Gastroesophageal sphincter (tissue), 3 donors: ENCODE measurements at regions not wholly inside any gene's neighbourhood (a gene's known extent, or its start where the extent isn't known, plus 50 kb on each side); places are given as distances from the start of the nearest gene placed in this dataset.

Source experiments
- POLR2A ChIP-seq, 2 donors: fragments of 450-650 bp; IDR thresholded peaks; one replicate each; pipeline ENCODE4 v1.6.1; 2017; ENCODE audit warnings: antibody characterized with exemption in 2 of 2, mild to moderate bottlenecking in 2 of 2, moderate library complexity in 1 of 2
- TF ChIP-seq, protein P1 (sequence below), 4 experiments: fragments of 200-600 bp in 2 of 4; fragments of 450-650 bp in 2 of 4; sonication (generic) in 1 of 4; IDR thresholded peaks; one replicate each; pipeline ENCODE4 v1.5.1; 2017 to 2019; ENCODE audit warnings: antibody characterized with exemption in 4 of 4, mild to moderate bottlenecking in 2 of 4, moderate library complexity in 2 of 4

DNA sequence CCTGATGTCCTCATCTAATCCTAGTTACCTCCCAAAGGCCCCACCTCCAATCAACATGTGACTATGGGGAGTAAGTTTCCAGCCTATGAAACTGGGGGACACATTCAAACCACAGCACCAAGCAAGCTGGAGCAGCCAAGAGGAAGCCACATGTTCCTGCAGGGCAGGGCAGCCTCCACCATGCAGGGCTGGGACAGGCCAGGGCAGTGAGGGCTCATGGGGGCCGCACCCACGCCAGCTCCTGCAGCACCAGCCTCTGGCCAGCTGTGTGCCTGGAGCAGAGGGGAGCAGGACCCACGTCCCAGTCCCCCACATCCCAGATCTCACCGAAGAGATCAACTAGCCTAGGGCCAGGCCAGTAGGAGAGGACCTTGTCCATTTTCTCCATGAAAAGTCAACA, 85.9 kb upstream of the INSIG1 start:
- TF ChIP-seq, protein P1, sequence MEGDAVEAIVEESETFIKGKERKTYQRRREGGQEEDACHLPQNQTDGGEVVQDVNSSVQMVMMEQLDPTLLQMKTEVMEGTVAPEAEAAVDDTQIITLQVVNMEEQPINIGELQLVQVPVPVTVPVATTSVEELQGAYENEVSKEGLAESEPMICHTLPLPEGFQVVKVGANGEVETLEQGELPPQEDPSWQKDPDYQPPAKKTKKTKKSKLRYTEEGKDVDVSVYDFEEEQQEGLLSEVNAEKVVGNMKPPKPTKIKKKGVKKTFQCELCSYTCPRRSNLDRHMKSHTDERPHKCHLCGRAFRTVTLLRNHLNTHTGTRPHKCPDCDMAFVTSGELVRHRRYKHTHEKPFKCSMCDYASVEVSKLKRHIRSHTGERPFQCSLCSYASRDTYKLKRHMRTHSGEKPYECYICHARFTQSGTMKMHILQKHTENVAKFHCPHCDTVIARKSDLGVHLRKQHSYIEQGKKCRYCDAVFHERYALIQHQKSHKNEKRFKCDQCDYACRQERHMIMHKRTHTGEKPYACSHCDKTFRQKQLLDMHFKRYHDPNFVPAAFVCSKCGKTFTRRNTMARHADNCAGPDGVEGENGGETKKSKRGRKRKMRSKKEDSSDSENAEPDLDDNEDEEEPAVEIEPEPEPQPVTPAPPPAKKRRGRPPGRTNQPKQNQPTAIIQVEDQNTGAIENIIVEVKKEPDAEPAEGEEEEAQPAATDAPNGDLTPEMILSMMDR (IDR thresholded peaks at IDR 0.05), result no peak
- no peak for TF ChIP-seq POLR2A (IDR thresholded peaks at IDR 0.05)
